Skeletal muscle tissue (tissue), 3 donors: ENCODE measurements at regions not wholly inside any gene's neighbourhood (a gene's known extent, or its start where the extent isn't known, plus 50 kb on each side); places are given as distances from the start of the nearest gene placed in this dataset.

ENCODE experiments used
- H3K27ac ChIP-seq: one replicate; pipeline ENCODE4 v1.7.0; 2013; ENCODE audit warnings: mild to moderate bottlenecking, low read depth, low read length, inconsistent platforms
- H3K27me3 ChIP-seq, 3 donors: one replicate each; pipeline ENCODE4 v1.7.0; 2013; ENCODE audit warnings: low read length in 3 of 3; ENCODE audit not compliant: control insufficient read depth in 3 of 3, insufficient read depth in 3 of 3
- H3K36me3 ChIP-seq, 3 donors: one replicate each; pipeline ENCODE4 v1.7.0; 2013; ENCODE audit warnings: low read length in 3 of 3; ENCODE audit not compliant: control insufficient read depth in 3 of 3, insufficient read depth in 3 of 3
- H3K4me1 ChIP-seq, 3 donors: one replicate each; pipeline ENCODE4 v1.7.0; 2013; ENCODE audit warnings: low read length in 3 of 3, mild to moderate bottlenecking in 3 of 3; ENCODE audit not compliant: control insufficient read depth in 3 of 3, insufficient read depth in 3 of 3
- H3K4me3 ChIP-seq, 3 donors: one replicate each; pipeline ENCODE4 v1.7.0; 2013; ENCODE audit warnings: low read length in 3 of 3
- H3K9ac ChIP-seq, 3 donors: one replicate each; pipeline ENCODE4 v1.7.0; 2013; ENCODE audit warnings: low read length in 3 of 3, mild to moderate bottlenecking in 3 of 3, moderate library complexity in 2 of 3, low read depth in 1 of 3
- H3K9me3 ChIP-seq, 3 donors: one replicate each; pipeline ENCODE4 v1.7.0; 2013; ENCODE audit warnings: low read length in 3 of 3; ENCODE audit not compliant: control insufficient read depth in 3 of 3
- donor health status: Osteomylitis.

DNA sequence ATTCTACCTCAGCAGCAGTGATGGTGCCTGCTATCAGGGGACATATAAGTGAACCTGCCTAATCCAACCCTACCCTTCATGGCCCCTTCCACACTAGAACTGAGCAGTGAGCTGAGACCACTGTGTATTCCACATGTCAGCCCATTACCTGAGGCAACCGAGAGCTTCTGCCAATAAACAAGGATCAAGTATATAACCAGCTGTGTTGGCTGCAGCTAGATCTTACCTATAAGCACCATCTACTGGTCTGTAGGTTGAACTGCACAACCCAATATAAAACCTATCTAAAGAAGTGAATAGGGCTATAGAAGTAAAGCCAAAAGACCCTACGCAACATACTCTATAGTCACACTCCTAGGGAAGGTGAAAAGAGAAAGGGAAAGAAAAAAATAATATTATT, 376.9 kb downstream of the HHIPL2 start:
- peaks cover 0 to 4% (median 2%) of the 10 kb centered on the region in 3 donors for H3K9me3 ChIP-seq
- H3K4me1 ChIP-seq = peaks cover 0 to 10% (median 4%) of the 10 kb centered on the region in 3 donors
- H3K4me3 ChIP-seq = no peak overlapping the region
- H3K9ac ChIP-seq = no peak overlapping the region
- H3K36me3 ChIP-seq = no peaks in the 10 kb centered on the region
- H3K27ac ChIP-seq = no peak overlapping the region
- H3K27me3 ChIP-seq = no peaks in the 10 kb centered on the region

DNA sequence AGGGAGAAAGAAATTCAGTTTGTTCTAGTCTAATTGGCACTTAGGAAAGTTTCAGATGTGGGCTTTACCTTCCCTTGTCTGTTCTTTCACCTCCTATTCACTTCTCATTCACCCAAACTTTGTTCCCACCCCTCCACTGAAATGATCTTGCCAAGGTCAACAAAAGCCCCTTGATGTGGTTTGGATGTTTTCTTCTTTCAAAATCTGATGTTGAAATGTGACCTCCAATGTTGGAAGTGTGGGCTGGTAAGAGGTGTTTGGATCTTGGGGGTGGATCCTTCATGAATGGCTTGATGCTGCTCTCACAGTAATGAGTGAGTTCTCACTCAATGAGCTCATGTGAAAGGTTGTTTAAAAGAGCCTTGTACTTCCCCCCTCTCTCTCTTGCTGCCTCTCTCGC, 379.3 kb downstream of the HHIPL2 start:
- Histone ChIP-seq H3K27ac (no peak overlapping the region), H3K4me1 (peaks cover 0 to 10% (median 4%) of the 10 kb centered on the region in 3 donors), H3K36me3 (no peaks in the 10 kb centered on the region), H3K4me3 (no peak overlapping the region), H3K9me3 (peaks cover 0 to 4% (median 2%) of the 10 kb centered on the region in 3 donors), H3K9ac (no peak overlapping the region), H3K27me3 (no peaks in the 10 kb centered on the region)

DNA sequence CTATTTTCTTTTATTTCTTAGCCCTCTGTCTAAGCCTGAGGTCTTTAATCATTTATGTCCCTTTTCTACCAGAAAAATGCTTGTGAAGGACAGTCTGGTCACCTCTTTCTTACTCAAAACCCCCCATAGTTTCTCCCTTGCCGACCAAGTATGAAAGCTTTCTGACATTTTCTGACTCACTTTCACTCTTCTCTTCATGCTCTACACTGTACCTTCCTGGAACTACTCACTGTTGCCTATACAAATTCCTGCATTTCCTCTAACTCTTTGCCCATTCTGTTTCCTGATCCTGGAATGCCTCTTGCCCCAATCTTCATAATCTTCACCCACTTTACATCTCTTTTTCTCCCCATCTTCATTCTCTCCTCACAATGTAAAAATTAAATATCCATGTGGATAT, 380.0 kb downstream of the HHIPL2 start:
- peaks cover 0 to 10% (median 4%) of the 10 kb centered on the region in 3 donors for H3K4me1 ChIP-seq
- H3K36me3 ChIP-seq = no peaks in the 10 kb centered on the region
- H3K4me3 ChIP-seq = no peak overlapping the region
- no peak overlapping the region for H3K27ac ChIP-seq
- H3K9me3 ChIP-seq = peaks cover 0 to 4% (median 2%) of the 10 kb centered on the region in 3 donors
- H3K27me3 ChIP-seq = no peaks in the 10 kb centered on the region
- H3K9ac ChIP-seq = no peak overlapping the region

GRCh38 chr1:222167111-222167510, 380.8 kb downstream of the HHIPL2 start:
- Histone ChIP-seq H3K4me1 (peaks cover 0 to 10% (median 4%) of the 10 kb centered on the region in 3 donors), H3K27ac (no peak overlapping the region), H3K36me3 (no peaks in the 10 kb centered on the region), H3K9ac (no peak overlapping the region), H3K4me3 (no peak overlapping the region), H3K9me3 (peaks cover 0 to 2% (median 0%) of the 10 kb centered on the region in 3 donors), H3K27me3 (no peaks in the 10 kb centered on the region)

GRCh38 chr1:222165629-222166028, 382.3 kb downstream of the HHIPL2 start:
- no peak overlapping the region for H3K4me3 ChIP-seq
- H3K27me3 ChIP-seq = no peaks in the 10 kb centered on the region
- no peak overlapping the region for H3K27ac ChIP-seq
- no peaks in the 10 kb centered on the region for H3K36me3 ChIP-seq
- H3K9ac ChIP-seq = no peak overlapping the region
- H3K4me1 ChIP-seq = peaks cover 0 to 6% (median under 1%) of the 10 kb centered on the region in 3 donors
- H3K9me3 ChIP-seq = no peaks in the 10 kb centered on the region

DNA sequence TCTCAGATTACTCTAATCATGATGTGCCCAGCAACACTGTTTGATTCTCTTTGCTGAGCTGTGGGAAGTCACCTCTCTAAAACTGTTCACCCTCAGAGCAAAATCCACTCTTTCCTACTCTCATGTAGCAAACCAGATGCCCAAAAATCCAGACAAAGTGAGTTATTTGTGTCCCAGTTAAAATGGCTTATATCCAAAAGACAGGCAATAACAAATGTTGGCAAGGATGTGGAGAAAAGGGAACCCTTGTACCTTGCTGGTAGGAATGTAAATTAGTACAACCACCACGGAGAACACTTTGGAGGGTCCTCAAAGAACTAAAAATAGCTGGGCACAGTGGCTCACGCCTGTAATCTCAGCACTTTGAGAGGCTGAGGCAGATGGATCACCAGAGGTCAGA, 384.0 kb downstream of the HHIPL2 start:
- Histone ChIP-seq H3K4me1 (peaks cover 0 to 4% (median 0%) of the 10 kb centered on the region in 3 donors), H3K9ac (no peak overlapping the region), H3K4me3 (no peak overlapping the region), H3K9me3 (no peaks in the 10 kb centered on the region), H3K27ac (no peak overlapping the region), H3K27me3 (no peaks in the 10 kb centered on the region), H3K36me3 (no peaks in the 10 kb centered on the region)

GRCh38 chr1:222161676-222162075, 386.2 kb downstream of the HHIPL2 start:
- H3K9ac ChIP-seq = no peak overlapping the region
- no peak overlapping the region for H3K27ac ChIP-seq
- H3K36me3 ChIP-seq = no peaks in the 10 kb centered on the region
- no peak overlapping the region for H3K4me3 ChIP-seq
- no peaks in the 10 kb centered on the region for H3K4me1 ChIP-seq
- peaks cover 5 to 10% (median 9%) of the 10 kb centered on the region in 3 donors for H3K9me3 ChIP-seq
- no peaks in the 10 kb centered on the region for H3K27me3 ChIP-seq

DNA sequence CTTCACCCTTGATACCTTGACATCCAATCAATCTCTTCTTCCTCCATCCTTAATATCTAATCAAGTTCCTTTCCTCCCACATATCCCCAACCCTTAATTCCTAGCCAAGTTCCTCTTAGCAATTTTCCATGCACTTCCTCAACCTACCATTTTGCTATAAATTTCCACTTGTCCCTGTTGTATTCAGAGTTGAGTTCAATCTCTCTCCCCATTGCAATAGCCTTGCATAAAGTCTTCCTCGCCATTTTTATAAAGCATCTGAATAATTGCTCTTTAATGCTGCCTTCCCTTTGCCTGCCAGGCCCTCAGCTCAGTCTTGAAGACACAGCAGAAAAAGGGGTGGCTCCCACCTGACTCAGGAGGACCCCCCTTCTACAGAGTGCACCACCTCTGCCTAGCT, 390.3 kb downstream of the HHIPL2 start:
- H3K4me3 ChIP-seq = no peak overlapping the region
- H3K4me1 ChIP-seq = no peaks in the 10 kb centered on the region
- peaks cover 5 to 10% (median 9%) of the 10 kb centered on the region in 3 donors for H3K9me3 ChIP-seq
- H3K9ac ChIP-seq = no peak overlapping the region
- H3K27me3 ChIP-seq = no peaks in the 10 kb centered on the region
- no peaks in the 10 kb centered on the region for H3K36me3 ChIP-seq
- H3K27ac ChIP-seq = no peak overlapping the region

DNA sequence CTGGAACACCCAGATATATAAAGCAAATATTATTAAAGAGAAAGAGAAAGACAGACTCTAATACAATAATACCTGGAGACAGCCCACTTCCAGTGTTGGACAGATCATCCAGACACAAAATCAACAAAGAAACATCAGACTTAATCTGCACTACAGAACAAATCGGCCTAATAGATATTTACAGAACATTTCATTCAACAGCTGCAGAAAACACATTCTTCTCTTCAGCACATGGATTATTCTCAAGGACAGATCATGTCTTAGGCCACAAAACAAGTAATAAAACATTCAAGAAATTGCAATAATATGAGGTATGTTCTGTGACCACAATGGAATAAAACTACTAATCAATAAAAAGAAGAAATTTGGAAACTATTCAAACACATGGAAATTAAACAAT, 398.3 kb upstream of the DUSP10 start:
- no peak overlapping the region for H3K9ac ChIP-seq
- no peaks in the 10 kb centered on the region for H3K4me1 ChIP-seq
- no peaks in the 10 kb centered on the region for H3K36me3 ChIP-seq
- no peak overlapping the region for H3K4me3 ChIP-seq
- no peak overlapping the region for H3K27ac ChIP-seq
- peaks cover 0 to 2% (median 0%) of the 10 kb centered on the region in 3 donors for H3K9me3 ChIP-seq
- no peaks in the 10 kb centered on the region for H3K27me3 ChIP-seq

- H3K9me3 ChIP-seq = peaks cover 0 to 3% (median 2%) of the 10 kb centered on the region in 3 donors
- no peak overlapping the region for H3K4me3 ChIP-seq
- H3K36me3 ChIP-seq = no peaks in the 10 kb centered on the region
- H3K9ac ChIP-seq = no peak overlapping the region
- H3K4me1 ChIP-seq = no peaks in the 10 kb centered on the region
- H3K27ac ChIP-seq = no peak overlapping the region
- no peaks in the 10 kb centered on the region for H3K27me3 ChIP-seq
Measured at GRCh38 chr1:222138095-222138494, 396.2 kb upstream of the DUSP10 start.

DNA sequence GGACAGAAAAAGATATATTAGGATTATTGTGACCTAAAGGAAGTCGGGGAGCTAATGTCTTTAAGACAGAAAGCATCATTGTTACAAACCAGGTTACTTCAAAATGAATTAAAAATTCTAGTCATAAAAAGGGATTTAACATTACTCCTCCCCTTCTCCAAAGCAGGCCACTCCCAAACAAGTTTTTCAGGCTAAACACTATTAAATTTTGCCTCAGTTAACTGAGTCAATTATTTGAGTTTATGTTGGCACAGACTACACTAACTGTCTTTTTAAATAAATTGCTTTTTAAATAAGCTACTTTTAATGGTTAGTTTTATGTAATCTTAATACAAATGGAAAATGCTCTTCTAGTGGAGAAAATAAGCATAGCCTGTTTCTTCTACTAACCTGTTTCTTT, 395.0 kb upstream of the DUSP10 start:
- Histone ChIP-seq H3K4me1 (no peaks in the 10 kb centered on the region), H3K9me3 (peaks cover 0 to 3% (median 2%) of the 10 kb centered on the region in 3 donors), H3K9ac (no peak overlapping the region), H3K36me3 (no peaks in the 10 kb centered on the region), H3K27ac (no peak overlapping the region), H3K27me3 (no peaks in the 10 kb centered on the region), H3K4me3 (no peak overlapping the region)
